Cardiac muscle cell (in vitro differentiated cells and primary cell): ENCODE measurements at regions not wholly inside any gene's neighbourhood (a gene's known extent, or its start where the extent isn't known, plus 50 kb on each side); places are given as distances from the start of the nearest gene placed in this dataset.

ENCODE experiments used
- DNase-seq, 2 donors: peaks; one replicate each; pipeline versions ENCODE4 v3.0.0 to v3.0.0-alpha.2; 2010 to 2017; ENCODE audit warnings: low read depth in 1 of 2, low spot score in 1 of 2
- H3K27ac ChIP-seq: fragments of 200-600 bp; sonication (generic); 2 replicates; pipeline ENCODE4 v1.5.1; 2016
- H3K27me3 ChIP-seq: fragments of 200-600 bp; sonication (generic); 2 replicates; pipeline ENCODE4 v1.6.0; 2016; ENCODE audit warnings: control low read depth
- H3K36me3 ChIP-seq: fragments of 200-600 bp; sonication (generic); 2 replicates; pipeline ENCODE4 v1.5.1; 2016; ENCODE audit warnings: control low read depth
- H3K4me1 ChIP-seq: fragments of 200-600 bp; sonication (generic); 2 replicates; pipeline ENCODE4 v1.8.1; 2017; ENCODE audit warnings: low read depth, mild to moderate bottlenecking, mixed run types
- H3K4me3 ChIP-seq: fragments of 200-600 bp; sonication (generic); 2 replicates; pipeline ENCODE4 v1.5.1; 2016; ENCODE audit warnings: mild to moderate bottlenecking
- H3K9me3 ChIP-seq: fragments of 200-600 bp; sonication (generic); 2 replicates; pipeline ENCODE4 v1.5.1; 2017; ENCODE audit warnings: low read depth, mild to moderate bottlenecking, control low read depth
- TF ChIP-seq, protein P1 (sequence below): IDR thresholded peaks from 2 replicates; pipeline ENCODE4 v1.5.1; 2012; ENCODE audit warnings: low read depth, mild to moderate bottlenecking, low read length

DNA sequence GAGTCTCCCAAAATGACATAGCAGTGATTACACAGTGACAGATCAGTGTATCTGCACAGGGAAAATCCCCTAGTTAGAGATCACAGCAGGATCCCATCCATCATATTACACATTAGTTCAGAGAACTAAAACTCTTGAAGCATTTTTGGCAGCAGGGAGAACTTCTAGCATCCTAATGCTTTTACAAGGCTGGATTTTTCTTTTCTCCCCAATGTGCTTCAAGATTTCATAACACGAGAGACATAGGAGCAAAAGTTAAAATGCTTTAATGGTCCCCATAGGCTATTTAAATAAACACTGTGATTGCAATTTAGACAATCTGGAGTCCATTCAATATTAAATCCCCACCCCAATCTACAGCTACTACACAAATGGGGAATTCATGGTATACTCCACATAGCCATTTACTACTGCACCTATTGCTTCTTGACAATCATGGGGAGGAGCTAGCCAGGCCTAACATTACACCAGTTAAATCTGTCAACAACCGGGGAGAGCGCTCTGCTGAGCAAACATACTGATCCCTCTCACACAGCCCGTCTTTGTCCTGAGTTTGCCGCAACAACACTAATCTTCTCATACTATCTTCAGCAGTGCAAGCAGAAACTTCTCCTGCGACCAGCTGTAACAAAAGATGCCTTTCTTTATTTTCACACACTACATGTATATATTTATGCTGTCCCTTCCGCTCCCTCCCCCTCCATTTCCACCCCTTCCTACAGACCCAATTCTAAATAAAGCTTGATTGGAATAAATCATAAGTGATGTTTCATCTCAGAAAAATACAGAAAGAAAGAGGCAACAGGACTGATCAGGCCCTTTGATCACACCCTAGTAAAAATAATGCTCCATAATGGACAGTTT, 120.3 kb upstream of the SOX5 start:
- Histone ChIP-seq H3K27ac (no peak overlapping the region), H3K4me3 (no peak overlapping the region), H3K36me3 (no peaks in the 10 kb centered on the region), H3K27me3 (no peaks in the 10 kb centered on the region), H3K9me3 (no peaks in the 10 kb centered on the region), H3K4me1 (no peaks in the 10 kb centered on the region)
- TF ChIP-seq, protein P1, sequence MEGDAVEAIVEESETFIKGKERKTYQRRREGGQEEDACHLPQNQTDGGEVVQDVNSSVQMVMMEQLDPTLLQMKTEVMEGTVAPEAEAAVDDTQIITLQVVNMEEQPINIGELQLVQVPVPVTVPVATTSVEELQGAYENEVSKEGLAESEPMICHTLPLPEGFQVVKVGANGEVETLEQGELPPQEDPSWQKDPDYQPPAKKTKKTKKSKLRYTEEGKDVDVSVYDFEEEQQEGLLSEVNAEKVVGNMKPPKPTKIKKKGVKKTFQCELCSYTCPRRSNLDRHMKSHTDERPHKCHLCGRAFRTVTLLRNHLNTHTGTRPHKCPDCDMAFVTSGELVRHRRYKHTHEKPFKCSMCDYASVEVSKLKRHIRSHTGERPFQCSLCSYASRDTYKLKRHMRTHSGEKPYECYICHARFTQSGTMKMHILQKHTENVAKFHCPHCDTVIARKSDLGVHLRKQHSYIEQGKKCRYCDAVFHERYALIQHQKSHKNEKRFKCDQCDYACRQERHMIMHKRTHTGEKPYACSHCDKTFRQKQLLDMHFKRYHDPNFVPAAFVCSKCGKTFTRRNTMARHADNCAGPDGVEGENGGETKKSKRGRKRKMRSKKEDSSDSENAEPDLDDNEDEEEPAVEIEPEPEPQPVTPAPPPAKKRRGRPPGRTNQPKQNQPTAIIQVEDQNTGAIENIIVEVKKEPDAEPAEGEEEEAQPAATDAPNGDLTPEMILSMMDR, result no peak
- DNase-seq, result peak; percentile 39 to 60

DNA sequence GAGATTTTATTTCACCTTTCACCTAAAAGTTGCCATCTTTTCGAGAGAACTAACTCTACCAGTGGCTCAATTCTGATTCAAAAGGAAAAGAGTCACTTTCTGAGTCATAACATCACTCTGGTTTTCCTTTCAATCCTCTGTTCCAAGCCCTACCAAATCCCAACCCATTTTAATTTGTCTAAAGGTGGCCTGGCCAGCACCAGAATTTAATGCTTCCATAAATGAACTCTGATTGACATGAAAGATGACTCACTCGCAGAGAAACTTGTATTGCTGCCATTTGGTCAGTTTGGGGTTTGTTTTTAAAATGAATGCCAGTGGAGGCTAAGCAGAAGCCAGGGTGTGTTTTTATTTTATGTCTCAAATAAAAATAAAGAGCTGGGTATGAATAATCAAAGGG, 117.4 kb upstream of the SOX5 start:
- Histone ChIP-seq H3K9me3 (no peaks in the 10 kb centered on the region), H3K36me3 (no peaks in the 10 kb centered on the region), H3K27me3 (no peaks in the 10 kb centered on the region), H3K27ac (no peak overlapping the region), H3K4me3 (no peak overlapping the region), H3K4me1 (no peaks in the 10 kb centered on the region)
- TF ChIP-seq, protein P1, result no peak
- peak in 1 of 2 donors; percentile 69 for DNase-seq

DNA sequence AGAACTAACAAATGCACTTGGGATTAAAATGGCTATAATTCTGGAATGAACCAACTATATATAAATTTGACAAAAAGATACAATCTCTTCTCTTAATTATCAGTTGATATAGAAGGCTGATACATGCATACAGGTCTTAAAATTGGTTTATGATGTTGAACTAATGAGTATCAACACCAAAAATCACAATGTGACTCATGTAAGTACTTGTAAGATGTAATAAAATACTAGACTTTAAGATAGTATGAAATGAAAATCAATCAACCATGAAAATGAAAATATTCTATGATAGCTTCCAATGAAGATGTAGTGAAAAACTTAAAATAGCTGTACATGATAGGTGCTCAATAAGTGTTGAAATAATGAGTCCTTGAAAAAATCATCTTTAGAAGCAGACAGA, 116.6 kb upstream of the SOX5 start:
- TF ChIP-seq, protein P1, result no peak
- Histone ChIP-seq H3K9me3 (no peaks in the 10 kb centered on the region), H3K27me3 (no peaks in the 10 kb centered on the region), H3K27ac (no peak overlapping the region), H3K4me3 (no peak overlapping the region), H3K4me1 (no peaks in the 10 kb centered on the region), H3K36me3 (no peaks in the 10 kb centered on the region)
- DNase-seq, result no peak

DNA sequence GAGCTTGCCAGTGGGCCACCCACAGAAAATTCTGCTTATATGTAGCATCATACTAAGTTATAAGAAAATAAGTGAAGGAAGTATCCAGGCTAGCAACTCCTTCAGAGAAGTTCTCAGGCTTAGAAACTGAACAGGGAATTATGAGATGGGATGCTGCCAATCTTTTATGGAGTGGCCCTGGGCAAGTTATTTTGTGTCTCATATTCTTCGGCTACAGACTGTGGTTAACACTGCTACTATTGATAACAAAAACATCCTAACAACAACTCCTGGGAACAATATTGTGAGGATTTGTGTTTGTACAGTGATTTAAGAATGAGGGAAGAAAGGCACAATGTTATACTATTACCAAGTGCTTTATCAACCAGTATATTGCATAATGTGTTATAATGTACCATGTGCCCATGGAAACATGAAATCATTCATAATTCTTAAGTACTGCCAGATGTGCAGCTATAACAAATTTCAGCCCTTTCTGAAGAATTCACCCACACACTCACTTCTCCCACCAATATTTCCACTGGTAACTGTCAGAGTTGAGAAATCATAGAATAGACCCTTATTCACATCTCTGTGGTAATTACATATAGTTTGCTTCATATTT, 113.3 kb upstream of the SOX5 start:
- Histone ChIP-seq H3K27ac (no peak overlapping the region), H3K4me3 (no peak overlapping the region), H3K9me3 (no peaks in the 10 kb centered on the region), H3K36me3 (no peaks in the 10 kb centered on the region), H3K27me3 (no peaks in the 10 kb centered on the region), H3K4me1 (no peaks in the 10 kb centered on the region)
- DNase-seq, result peak in 1 of 2 donors; percentile 66
- TF ChIP-seq, protein P1, result no peak

DNA sequence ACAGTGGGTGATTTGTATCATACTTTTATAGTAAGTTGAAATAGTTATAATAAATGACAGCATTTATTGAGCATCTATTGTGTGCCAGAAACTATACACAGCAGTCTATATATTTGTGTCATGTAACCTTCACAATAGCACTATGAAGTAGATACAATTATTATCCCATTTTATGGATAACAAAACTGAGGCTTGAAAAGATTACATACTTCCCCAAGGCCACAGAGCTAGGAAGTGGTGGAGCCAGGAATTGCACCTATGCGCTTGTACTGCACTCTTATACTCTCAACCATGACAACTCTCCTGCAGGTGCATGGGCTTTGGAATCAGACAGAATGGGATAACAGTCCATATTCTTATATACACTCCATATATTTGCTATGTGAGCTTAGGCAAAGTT, 110.6 kb upstream of the SOX5 start:
- Histone ChIP-seq H3K4me3 (no peak overlapping the region), H3K27ac (no peak overlapping the region), H3K36me3 (no peaks in the 10 kb centered on the region), H3K9me3 (no peaks in the 10 kb centered on the region), H3K27me3 (no peaks in the 10 kb centered on the region), H3K4me1 (no peaks in the 10 kb centered on the region)
- DNase-seq, result no peak
- TF ChIP-seq, protein P1, result no peak
